Left renal pelvis (tissue), 4 donors: ENCODE measurements at regions not wholly inside any gene's neighbourhood (a gene's known extent, or its start where the extent isn't known, plus 50 kb on each side); places are given as distances from the start of the nearest gene placed in this dataset.

ENCODE experiments used
- DNase-seq, 4 donors: peaks; one replicate each; pipeline ENCODE4 v3.0.0-alpha.2; 2013; ENCODE audit warnings: low read depth in 4 of 4, low spot score in 3 of 4

- no peak for DNase-seq
Observed at GRCh38 chr17:70855401-70856054, 686.2 kb downstream of the KCNJ2 start.

- DNase-seq, result no peak
Observed at GRCh38 chr17:70857351-70857750, 688.0 kb downstream of the KCNJ2 start.

- no peak for DNase-seq
Observed at GRCh38 chr17:70859829-70860228, 690.5 kb downstream of the KCNJ2 start.

GRCh38 chr17:70862295-70862694 is 693.0 kb downstream of the KCNJ2 start:
- DNase-seq, result no peak

- DNase-seq, result no peak
Observed at GRCh38 chr17:70863436-70864248, 694.3 kb downstream of the KCNJ2 start.

GRCh38 chr17:70865993-70866804 is 696.9 kb downstream of the KCNJ2 start:
- no peak for DNase-seq

GRCh38 chr17:70868149-70868548 is 698.8 kb downstream of the KCNJ2 start:
- no peak for DNase-seq

- no peak for DNase-seq
Observed at GRCh38 chr17:70869402-70870085, 700.2 kb downstream of the KCNJ2 start.

GRCh38 chr17:70871180-70871818 is 702.0 kb downstream of the KCNJ2 start:
- DNase-seq, result no peak

- no peak for DNase-seq
Observed at GRCh38 chr17:70872103-70872502, 702.8 kb downstream of the KCNJ2 start.

GRCh38 chr17:70875729-70876310 is 706.5 kb downstream of the KCNJ2 start:
- no peak for DNase-seq

GRCh38 chr17:70878879-70879278 is 709.5 kb downstream of the KCNJ2 start:
- DNase-seq, result no peak

- DNase-seq, result no peak
Observed at GRCh38 chr17:70879401-70879800, 710.1 kb downstream of the KCNJ2 start.

GRCh38 chr17:70881093-70881492 is 711.8 kb downstream of the KCNJ2 start:
- DNase-seq, result no peak

GRCh38 chr17:70882504-70882903 is 713.2 kb downstream of the KCNJ2 start:
- no peak for DNase-seq

GRCh38 chr17:70886648-70887047 is 717.3 kb downstream of the KCNJ2 start:
- DNase-seq, result no peak

GRCh38 chr17:70888324-70888723 is 719.0 kb downstream of the KCNJ2 start:
- DNase-seq, result no peak

- DNase-seq, result no peak
Observed at GRCh38 chr17:70891306-70891705, 722.0 kb downstream of the KCNJ2 start.

- no peak for DNase-seq
Observed at GRCh38 chr17:70892527-70892926, 723.2 kb downstream of the KCNJ2 start.

GRCh38 chr17:70896843-70897242 is 727.5 kb downstream of the KCNJ2 start:
- no peak for DNase-seq
